ENCODE measurements at regions not wholly inside any gene's neighbourhood (a gene's known extent, or its start where the extent isn't known, plus 50 kb on each side); places are given as distances from the start of the nearest gene placed in this dataset.

DNA sequence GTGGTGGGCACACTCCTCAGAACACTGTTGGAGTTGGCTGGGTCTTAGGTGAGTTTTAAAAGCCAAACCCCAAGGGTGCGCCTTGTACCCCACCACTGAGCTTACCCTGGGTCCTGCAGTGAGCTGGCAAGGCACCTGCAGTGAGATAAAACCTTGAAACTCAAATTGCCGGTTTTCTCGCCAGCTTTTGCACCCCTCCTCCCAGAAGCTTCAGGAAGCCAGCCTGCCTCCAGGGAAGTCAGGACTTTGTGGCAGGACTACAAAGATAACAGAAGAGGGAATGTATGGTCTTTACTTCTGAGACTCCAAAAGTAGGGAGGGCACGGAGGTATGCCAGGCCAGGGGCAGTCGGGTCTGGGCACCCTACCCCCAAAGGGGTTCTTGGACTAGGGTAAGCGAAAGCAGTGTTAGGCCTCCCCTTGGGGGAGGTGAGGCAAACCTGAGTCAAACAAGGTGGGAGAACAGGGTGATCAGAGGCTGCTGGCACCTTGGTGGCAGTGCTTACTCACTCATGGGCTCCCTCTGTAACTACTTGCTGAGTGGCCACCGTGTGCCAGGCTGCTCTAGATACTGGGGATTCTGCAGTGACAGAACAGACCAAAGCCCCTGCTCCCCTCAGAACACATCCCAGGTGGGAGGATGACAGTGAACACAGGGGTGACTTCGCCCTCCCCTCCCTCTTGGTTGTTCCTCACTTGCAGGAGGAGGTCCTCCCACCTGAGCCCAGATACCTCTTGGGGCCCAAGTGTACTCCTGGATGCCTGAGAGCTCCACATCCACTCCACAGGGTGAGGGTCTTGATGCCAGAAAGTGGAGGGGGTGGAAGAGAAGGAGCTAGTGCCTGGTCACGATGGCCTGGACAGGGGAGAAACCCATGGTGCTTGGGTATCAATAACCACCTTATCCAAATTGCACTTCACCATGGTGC, 69.3 kb upstream of the RGPD5 start (continued):
- TF ChIP-seq NFE2L2 (IDR thresholded peaks at IDR 0.05; ENCODE audit: low read depth, low read length) = no peak

DNA sequence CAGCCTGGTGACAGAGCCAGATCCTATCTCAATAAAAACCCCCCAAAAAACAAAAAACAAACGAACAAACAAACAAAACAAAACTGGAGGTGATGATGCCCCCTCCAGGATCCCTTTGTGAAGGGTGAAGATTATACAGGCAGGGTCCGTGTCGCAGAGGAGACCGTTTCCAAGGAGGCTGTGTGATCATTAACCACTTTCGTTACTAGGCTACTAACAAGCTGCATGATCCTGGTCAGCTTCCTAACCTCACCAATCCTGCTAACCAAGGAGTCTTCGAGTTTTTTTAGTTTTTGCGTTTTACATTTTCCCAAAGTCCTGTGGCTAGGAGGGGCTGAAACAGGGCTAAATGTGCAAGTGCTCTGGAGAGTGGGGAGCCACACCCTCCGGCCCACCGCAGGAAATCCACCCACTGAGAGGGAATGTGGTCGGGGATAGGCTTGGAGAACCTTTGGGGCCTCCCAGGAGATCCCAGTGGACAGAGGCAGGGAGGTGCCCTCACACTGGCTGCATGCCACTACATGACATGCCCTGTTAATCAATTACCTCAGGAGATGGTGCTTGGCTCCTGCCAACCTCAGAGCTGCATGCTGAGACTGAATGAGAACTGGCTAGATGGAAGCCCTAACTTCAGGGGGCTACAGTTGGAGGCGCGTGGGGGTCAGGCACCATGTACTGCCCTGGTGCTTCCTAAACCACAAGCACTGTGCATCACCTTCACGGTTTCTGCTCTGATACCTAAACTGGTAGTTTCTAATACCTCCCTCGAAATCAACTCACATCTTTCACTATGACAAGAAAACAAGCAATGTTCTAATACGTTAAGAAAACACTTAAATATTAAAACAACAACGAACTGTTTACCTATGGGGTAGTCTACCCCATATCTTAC, 67.5 kb upstream of the RGPD5 start:
- no peak overlapping the region for H3K9ac ChIP-seq (ENCODE audit: low read depth, low read length)
- ATAC-seq (ENCODE audit: low read depth) (no peak), DNase-seq (no peak)
- H4K91ac ChIP-seq (ENCODE audit: insufficient read depth, low read depth, low read length) = no peak overlapping the region
- no peak overlapping the region for H3K27ac ChIP-seq (ENCODE audit: insufficient read depth, low read length)
- no peak overlapping the region for H2BK15ac ChIP-seq (ENCODE audit: low read depth, low read length)
- peaks cover 2% of the 10 kb centered on the region; the same call in 1 of the 2 replicates for H3K9me3 ChIP-seq (ENCODE audit: control insufficient read depth, insufficient read depth, low read length)
- H4K20me1 ChIP-seq (ENCODE audit: insufficient read depth, low read length) = no peaks in the 10 kb centered on the region
- H3K79me1 ChIP-seq (ENCODE audit: low read depth in 1 of 2, low read length in 2 of 2) = no peaks in the 10 kb centered on the region
- no peak overlapping the region for H3K14ac ChIP-seq (replicated peaks; ENCODE audit: low read depth, low read length)
- no peak overlapping the region for H3K23ac ChIP-seq (ENCODE audit: low read depth, low read length)
- no peak overlapping the region for H4K5ac ChIP-seq (ENCODE audit: low read depth, low read length)
- 100% methylated on average over 2 of the region's 16 CpGs; no CpG with 5 or more reads in 1 of the 2 experiments for WGBS, 2 experiments (ENCODE audit: extremely low coverage in 2 of 2, insufficient read length in 1 of 2)
- H2AFZ ChIP-seq (replicated peaks; ENCODE audit: low read length, poor library complexity) = peak overlapping the region; percentile 46
- in situ Hi-C loops (cut with MboI; ENCODE audit: low sequenced_read_pairs) (no loop called here), dilution Hi-C loops (cut with HindIII; ENCODE audit: low sequenced_read_pairs, unreplicated experiment) (no loop called here), intact Hi-C loops (cut with micrococcal nuclease) (no loop called here)
- H2AK9ac ChIP-seq (replicated peaks; ENCODE audit: low read depth, low read length, poor library complexity) = no peak overlapping the region
- H3K36me3 ChIP-seq (ENCODE audit: control insufficient read depth, insufficient read depth, low read length) = no peaks in the 10 kb centered on the region
- no peak overlapping the region for H3K56ac ChIP-seq (ENCODE audit: extremely low read depth, insufficient read depth, low read length)
- H3K4me2 ChIP-seq (ENCODE audit: low read depth, low read length) = no peak overlapping the region
- no peaks in the 10 kb centered on the region for H3K9me1 ChIP-seq (ENCODE audit: insufficient read depth, low read length)
- no peak overlapping the region for H3K4ac ChIP-seq (ENCODE audit: low read depth, low read length)
- ChIA-PET CTCF (no interaction called here), POLR2A (ENCODE audit: unreplicated experiment) (no interaction called here)
- no TSS peak for BruUV-seq (replicated peaks)
- H3K4me3 ChIP-seq (ENCODE audit: insufficient read depth, low read depth, low read length) = no peak overlapping the region
- no peak overlapping the region for H2AK5ac ChIP-seq (ENCODE audit: low read depth, low read length)
- no peak overlapping the region for H4K8ac ChIP-seq (ENCODE audit: low read depth in 2 of 2, low read length in 2 of 2)
- no peak overlapping the region for H2BK5ac ChIP-seq (ENCODE audit: low read depth, low read length, poor library complexity, severe bottlenecking)
- H3K4me1 ChIP-seq (ENCODE audit: control insufficient read depth, insufficient read depth, low read length) = no peaks in the 10 kb centered on the region
- H2BK20ac ChIP-seq (ENCODE audit: low read depth, low read length) = no peak overlapping the region
- peaks cover 40% of the 10 kb centered on the region for H3K27me3 ChIP-seq (ENCODE audit: control insufficient read depth, insufficient read depth, low read length)
- no peak overlapping the region for H2BK120ac ChIP-seq (ENCODE audit: low read depth, low read length)
- H3K18ac ChIP-seq (ENCODE audit: low read depth, low read length) = no peak overlapping the region
- no peak for TF ChIP-seq MXI1 (IDR thresholded peaks at IDR 0.05; ENCODE audit: borderline replicate concordance, low read depth, low read length)
- no peak for TF ChIP-seq SMC3 (IDR thresholded peaks at IDR 0.05; ENCODE audit: low read depth, low read length)
- TF ChIP-seq CHD1 (IDR thresholded peaks at IDR 0.05; ENCODE audit: low read depth, low read length) = no peak
- TF ChIP-seq MAFK (IDR thresholded peaks at IDR 0.05; ENCODE audit: low read depth, low read length) = no peak
- TF ChIP-seq RAD21 (IDR thresholded peaks at IDR 0.05; ENCODE audit: low read length) = no peak
- TF ChIP-seq POLR2A (IDR thresholded peaks at IDR 0.05; ENCODE audit: low read depth, low read length) = no peak
- TF ChIP-seq RCOR1 (IDR thresholded peaks at IDR 0.05; ENCODE audit: insufficient replicate concordance, low read length) = no peak
- no peak for TF ChIP-seq BHLHE40 (IDR thresholded peaks at IDR 0.05; ENCODE audit: low read depth, low read length)
- TF ChIP-seq FOS (IDR thresholded peaks at IDR 0.05; ENCODE audit: low read depth, low read length) = no peak
- no peak for TF ChIP-seq RFX5 (IDR thresholded peaks at IDR 0.05; ENCODE audit: low read depth, low read length)
- TF ChIP-seq, protein P1, sequence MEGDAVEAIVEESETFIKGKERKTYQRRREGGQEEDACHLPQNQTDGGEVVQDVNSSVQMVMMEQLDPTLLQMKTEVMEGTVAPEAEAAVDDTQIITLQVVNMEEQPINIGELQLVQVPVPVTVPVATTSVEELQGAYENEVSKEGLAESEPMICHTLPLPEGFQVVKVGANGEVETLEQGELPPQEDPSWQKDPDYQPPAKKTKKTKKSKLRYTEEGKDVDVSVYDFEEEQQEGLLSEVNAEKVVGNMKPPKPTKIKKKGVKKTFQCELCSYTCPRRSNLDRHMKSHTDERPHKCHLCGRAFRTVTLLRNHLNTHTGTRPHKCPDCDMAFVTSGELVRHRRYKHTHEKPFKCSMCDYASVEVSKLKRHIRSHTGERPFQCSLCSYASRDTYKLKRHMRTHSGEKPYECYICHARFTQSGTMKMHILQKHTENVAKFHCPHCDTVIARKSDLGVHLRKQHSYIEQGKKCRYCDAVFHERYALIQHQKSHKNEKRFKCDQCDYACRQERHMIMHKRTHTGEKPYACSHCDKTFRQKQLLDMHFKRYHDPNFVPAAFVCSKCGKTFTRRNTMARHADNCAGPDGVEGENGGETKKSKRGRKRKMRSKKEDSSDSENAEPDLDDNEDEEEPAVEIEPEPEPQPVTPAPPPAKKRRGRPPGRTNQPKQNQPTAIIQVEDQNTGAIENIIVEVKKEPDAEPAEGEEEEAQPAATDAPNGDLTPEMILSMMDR (conservative IDR thresholded peaks at IDR 0.05; ENCODE audit: low read depth, low read length) = no peak
- no peak for TF ChIP-seq MAZ (IDR thresholded peaks at IDR 0.05; ENCODE audit: borderline replicate concordance, low read depth, low read length)
- TF ChIP-seq CEBPB (IDR thresholded peaks at IDR 0.05; ENCODE audit: low read depth, low read length) = no peak

All from IMR-90 (cell line).